Femur (tissue), 1 donor: ENCODE measurements at regions not wholly inside any gene's neighbourhood (a gene's known extent, or its start where the extent isn't known, plus 50 kb on each side); places are given as distances from the start of the nearest gene placed in this dataset.
"Not testable (repeated sequence)": the region's sequence is repeated elsewhere in the genome, so short reads cannot be mapped to it uniquely, and the experiment has no call there.

Experiments
- DNase-seq: peaks from one replicate; pipeline ENCODE4 v3.0.0-alpha.2; 2017

DNA sequence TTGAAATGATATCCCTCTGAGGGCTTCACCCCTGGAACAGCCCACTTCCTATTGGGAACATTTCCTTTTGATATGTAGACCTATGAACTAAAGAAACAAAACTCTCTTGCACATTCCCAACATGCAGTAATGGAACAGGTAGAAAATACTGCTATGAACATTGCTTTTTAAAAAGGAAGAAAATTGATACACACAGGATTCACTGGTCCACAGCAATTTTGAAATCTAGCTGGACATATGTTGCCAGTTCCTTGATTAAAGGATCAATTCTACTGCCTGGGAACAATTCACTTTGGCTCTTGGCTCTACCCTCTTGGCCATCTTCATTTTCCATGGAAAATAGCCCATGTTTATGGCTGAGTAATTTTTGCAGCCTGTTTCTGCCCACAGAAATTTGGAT is 74.9 kb upstream of the ZNF280D start:
- DNase-seq: no peak

- no peak for DNase-seq
These were observed 72.8 kb upstream of the ZNF280D start for GRCh38 chr15:56806148-56806536.

GRCh38 chr15:56805466-56806147 is 72.3 kb upstream of the ZNF280D start:
- DNase-seq: no peak

DNA sequence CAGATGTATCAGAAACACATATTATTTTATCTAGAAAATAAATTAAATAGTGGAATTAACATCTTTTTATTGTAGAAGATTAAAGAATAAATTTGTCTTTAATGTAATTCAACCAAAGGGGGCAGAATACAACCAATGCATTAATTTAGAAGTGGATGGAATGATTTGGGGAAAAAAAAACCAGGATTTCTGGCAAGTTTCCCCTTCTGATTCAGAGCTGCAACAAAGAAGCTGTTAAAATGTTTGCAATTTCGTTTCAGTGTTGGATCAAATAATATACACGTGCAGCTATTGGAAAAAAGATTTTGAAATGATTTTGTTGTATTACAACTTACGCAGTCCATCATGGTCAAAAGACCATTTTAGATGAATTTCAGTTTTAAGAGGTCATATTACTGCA is 71.6 kb upstream of the ZNF280D start:
- DNase-seq: no peak

GRCh38 chr15:56804279-56804678 is 71.0 kb upstream of the ZNF280D start:
- DNase-seq: no peak

DNA sequence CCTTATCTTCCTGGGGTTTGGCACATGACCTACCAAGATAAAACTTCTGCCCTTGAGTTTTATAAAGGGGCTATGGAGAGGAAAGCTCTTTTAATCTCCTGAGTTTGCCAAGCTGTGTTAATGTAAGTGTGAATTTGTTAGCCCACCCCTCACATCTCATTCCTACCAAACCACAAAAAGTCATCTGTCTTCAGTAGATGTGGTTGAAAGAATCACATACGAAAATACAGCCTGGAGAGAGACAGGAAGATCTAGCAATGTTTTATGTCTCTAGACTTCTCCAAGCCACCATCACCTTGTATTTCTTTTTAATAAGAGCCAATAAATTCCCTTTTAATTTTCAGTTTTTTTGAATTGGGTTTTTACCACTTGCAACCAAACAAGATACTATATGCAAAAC is 68.9 kb upstream of the ZNF280D start:
- DNase-seq: no peak

GRCh38 chr15:56798639-56799038 is 65.3 kb upstream of the ZNF280D start:
- no peak for DNase-seq

GRCh38 chr15:56797720-56798275 is 64.5 kb upstream of the ZNF280D start:
- DNase-seq: no peak

DNA sequence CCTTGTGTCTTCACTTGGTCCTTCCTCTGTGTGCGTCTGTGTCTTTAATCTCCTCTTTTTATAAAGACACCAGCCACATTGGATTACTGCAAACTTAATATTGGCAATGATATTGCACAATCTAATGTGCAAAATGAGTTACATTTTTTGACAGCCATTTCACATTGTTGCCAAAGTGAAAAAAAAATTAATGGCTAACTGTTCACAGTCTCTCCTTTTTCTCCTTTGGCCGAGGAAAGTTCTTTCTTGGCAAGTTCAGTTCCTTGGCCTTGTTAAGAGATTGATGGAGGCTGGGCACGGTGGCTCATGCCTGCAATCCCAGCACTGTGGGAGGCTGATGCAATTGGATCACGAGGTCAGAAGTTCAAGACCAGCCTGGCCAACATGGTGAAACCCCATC is 62.2 kb upstream of the ZNF280D start:
- DNase-seq: peak; percentile 29

- peak; percentile 32 for DNase-seq
These were observed 61.4 kb upstream of the ZNF280D start for GRCh38 chr15:56794553-56795329.

- DNase-seq: no peak
These were observed 60.9 kb upstream of the ZNF280D start for GRCh38 chr15:56794165-56794552.

GRCh38 chr15:56792211-56792610 is 58.9 kb upstream of the ZNF280D start:
- no peak for DNase-seq

- DNase-seq: not testable (repeated sequence)
These were observed 58.2 kb upstream of the ZNF280D start for GRCh38 chr15:56791521-56791920.

- no peak for DNase-seq
These were observed 55.0 kb upstream of the ZNF280D start for GRCh38 chr15:56788359-56788758.

DNA sequence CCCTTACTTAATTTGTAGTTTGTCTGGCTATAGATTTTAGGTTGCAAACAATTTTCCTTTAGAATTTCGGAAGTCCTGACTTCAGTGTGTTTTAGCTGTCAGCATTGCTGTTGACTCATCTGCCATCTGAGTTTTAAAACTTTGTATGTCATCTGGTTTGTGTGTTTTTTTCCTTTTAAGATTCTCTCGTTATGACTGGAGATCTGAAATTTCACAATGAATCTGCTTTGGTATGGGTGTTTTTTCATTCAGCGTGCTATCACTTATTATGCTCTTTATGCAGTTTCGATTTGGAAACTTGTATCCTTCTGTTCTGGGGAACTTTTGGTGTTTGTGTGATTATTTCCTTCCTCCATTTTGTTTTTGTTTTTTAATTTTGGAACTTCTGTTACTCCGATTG is 53.7 kb upstream of the ZNF280D start:
- no peak for DNase-seq

GRCh38 chr15:56783857-56784661 is 50.8 kb upstream of the ZNF280D start:
- DNase-seq: no peak

- DNase-seq: no peak
These were observed 50.0 kb upstream of the ZNF280D start for GRCh38 chr15:56783156-56783856.
